Peyer's patch (tissue), 4 donors: ENCODE measurements at regions not wholly inside any gene's neighbourhood (a gene's known extent, or its start where the extent isn't known, plus 50 kb on each side); places are given as distances from the start of the nearest gene placed in this dataset.

ENCODE experiments used
- CTCF ChIP-seq, 6 experiments: fragments of 450-650 bp in 4 of 6; fragments of 200-600 bp in 2 of 6; sonication (generic) in 1 of 6; IDR thresholded peaks; one replicate each; pipeline ENCODE4 v1.5.1; 2017 to 2019; ENCODE audit warnings: antibody characterized with exemption in 6 of 6, mild to moderate bottlenecking in 3 of 6, moderate library complexity in 1 of 6
- POLR2A ChIP-seq, 2 donors: fragments of 450-650 bp; IDR thresholded peaks; one replicate each; pipeline ENCODE4 v1.5.1; 2017; ENCODE audit warnings: antibody characterized with exemption in 2 of 2, mild to moderate bottlenecking in 2 of 2, moderate library complexity in 2 of 2

GRCh38 chr15:69976366-69976994 is 121.2 kb downstream of the TLE3 start:
- TF ChIP-seq CTCF (IDR thresholded peaks at IDR 0.05) (no peak), POLR2A (IDR thresholded peaks at IDR 0.05) (no peak)
